ENCODE measurements at regions not wholly inside any gene's neighbourhood (a gene's known extent, or its start where the extent isn't known, plus 50 kb on each side); places are given as distances from the start of the nearest gene placed in this dataset.

DNA sequence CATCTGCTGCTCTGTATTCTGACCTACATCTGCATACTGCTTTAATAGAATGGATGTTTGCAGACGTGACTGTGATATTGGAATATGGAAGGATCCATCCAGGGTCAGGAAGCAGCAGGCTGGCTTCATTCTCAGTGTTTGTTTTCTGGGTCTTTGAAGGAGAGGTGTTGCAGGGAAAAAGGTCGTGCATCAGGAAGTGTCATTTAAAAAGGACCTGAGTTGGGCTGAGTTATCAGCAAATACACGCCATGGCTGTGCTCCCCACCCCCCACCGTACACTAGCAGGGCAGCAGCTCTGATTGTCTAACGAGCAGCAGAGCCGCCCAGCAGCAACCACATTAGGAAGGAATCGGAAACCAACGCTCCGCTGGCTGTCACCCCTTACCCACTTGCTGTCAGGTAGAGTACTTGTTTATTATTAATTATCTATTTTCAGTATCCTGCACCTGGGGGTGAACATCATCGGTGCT lies 63.1 kb upstream of the STEAP1B start:
- no peak for DNase-seq (ENCODE audit: low spot score)

DNA sequence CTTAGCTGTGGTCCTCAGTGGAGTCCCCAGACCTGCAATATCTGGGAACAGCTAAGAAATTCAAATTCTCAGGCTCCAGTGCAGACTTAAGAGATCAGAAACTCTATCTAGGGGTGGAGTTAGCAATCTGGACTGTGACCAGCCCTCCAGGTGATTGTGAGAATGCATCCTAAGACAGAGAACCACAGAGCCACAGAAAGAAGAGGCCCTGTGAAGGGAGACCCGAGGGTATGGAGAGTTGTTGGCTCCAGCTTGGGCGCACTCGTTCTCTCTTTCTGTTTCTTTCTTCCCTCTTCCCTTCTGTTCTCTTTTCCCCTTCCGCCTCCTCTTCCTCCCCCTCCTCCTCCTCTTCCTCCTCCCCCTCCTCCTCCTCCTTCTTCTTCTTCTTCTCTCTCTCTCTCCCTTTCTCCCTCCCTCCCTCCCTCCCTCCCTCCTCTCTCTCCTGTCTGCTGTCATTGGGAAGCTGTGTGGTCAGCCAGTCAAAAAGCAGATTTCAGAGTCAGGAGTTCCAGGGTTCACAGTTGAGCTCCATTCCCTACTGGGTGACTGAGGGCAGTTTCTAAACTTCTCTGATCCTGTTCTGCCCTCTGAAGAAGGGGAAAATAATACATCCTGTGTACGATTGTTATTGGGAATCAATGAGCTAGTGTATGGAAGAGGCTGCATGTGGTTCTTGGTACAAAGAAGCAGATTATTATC lies 62.1 kb upstream of the STEAP1B start:
- DNase-seq (ENCODE audit: low spot score) = no peak

DNA sequence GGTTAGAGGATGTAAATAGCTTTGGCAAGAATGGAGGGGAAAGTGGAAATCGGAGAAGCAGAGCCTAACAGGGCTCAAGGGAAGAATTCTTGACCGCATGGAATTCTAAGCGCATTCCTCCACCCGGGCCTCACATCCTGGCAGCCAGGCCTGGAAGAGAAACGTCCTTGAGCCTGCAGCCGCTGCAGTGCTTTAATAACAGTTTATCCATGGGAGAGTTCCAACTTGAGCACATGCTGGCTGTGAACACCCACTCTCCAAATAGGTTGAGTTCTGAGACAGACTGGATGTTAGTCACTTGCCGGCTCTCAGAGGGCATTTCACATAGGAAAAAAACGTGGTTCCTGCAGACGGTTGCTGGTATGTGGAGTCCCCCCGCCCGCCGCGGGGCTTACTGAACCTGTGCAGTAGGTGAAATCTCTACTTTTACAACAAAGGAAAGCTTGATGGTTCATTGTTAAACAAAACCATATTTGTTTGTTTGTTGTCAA lies 61.4 kb upstream of the STEAP1B start:
- peak; percentile 62 for DNase-seq (ENCODE audit: low spot score)

DNA sequence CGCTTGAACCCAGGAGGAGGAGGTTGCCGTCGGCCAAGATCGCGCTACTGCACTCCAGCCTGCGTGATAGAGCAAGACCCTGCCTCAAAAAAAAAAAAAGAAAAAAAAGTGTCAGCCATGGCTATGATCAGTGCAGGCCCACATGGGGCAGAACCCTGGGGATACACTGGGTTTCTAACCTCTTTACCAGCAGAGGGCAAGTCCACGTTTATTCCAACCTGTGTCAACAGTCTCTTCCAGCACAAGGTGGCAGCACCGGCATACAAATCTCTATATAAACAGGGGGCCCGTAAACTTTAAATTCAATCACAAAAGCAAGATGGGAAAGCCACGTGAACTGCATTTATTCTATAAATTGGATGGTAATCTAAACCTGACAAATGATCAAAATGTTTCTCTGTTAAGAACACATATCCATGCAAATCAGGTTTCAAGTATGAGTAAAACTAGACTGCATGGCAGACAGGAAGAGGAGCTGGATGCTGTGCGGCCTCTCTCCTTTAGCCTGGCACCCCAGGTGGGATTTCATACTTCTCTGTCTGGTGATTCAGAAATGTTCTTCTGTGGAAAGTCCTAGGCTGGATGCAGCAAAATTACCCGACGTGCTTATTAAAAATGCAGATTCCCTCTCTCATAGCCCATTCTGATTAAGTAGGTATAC lies 60.0 kb upstream of the STEAP1B start:
- peak; percentile 84 for DNase-seq (ENCODE audit: low spot score)

DNA sequence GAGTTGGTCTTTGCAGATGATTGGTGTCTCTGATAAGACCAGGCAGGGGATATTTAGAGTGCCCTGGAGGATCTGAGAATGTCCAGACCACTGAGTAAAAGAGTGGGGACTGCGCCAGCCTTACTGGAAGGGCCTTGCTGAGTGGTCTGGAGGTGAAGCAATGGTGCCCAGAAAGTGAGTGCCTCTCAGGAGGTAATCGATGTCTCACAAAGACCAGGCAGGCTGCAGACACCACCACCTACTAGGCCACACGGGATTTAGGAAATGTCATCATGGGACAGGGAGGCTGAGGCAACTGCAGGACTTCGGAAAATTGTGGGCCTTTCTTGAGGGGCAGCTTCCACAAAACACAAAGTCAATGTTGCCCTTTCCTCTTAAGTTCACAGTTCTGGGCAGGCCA lies 57.2 kb upstream of the STEAP1B start:
- DNase-seq (ENCODE audit: low spot score) = no peak

DNA sequence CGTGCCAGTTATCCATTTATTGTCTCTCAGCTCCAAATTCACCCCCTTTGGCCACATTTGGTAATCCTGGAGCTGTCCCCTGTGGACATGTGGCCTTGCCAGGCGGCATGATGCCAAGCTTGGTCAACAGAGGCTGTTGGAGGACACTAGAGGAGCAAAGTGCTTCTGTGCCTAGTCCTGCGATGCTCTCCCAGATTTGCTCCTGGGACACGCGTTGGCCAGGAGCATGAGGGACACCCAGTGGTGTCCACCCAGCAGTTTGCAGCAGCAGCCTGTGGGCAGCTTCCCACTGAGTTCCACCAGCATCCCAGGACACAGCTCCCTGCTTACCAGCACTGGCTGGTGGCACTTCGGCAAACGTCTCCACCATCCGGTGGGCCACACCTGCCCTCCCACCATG lies 55.5 kb upstream of the STEAP1B start:
- no peak for DNase-seq (ENCODE audit: low spot score)

DNA sequence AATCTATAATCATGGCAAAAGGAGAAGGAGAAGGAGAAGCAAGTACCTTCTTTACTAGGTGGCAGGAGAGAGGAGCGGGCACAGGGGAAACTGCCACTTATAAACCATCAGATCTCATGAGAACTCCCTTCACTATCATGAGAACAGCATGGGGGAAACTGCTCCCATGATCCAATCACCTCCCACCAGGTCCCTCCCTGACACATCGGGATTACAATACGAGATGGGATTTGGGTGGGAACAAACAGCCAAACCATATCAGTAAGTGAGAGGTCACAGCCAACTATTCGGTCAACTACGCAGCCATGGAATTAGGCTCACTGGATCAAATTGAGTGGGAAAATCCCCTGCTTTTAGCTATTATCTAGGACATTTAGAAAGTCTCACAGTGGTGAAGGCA lies 54.2 kb upstream of the STEAP1B start:
- DNase-seq (ENCODE audit: low spot score) = no peak

DNA sequence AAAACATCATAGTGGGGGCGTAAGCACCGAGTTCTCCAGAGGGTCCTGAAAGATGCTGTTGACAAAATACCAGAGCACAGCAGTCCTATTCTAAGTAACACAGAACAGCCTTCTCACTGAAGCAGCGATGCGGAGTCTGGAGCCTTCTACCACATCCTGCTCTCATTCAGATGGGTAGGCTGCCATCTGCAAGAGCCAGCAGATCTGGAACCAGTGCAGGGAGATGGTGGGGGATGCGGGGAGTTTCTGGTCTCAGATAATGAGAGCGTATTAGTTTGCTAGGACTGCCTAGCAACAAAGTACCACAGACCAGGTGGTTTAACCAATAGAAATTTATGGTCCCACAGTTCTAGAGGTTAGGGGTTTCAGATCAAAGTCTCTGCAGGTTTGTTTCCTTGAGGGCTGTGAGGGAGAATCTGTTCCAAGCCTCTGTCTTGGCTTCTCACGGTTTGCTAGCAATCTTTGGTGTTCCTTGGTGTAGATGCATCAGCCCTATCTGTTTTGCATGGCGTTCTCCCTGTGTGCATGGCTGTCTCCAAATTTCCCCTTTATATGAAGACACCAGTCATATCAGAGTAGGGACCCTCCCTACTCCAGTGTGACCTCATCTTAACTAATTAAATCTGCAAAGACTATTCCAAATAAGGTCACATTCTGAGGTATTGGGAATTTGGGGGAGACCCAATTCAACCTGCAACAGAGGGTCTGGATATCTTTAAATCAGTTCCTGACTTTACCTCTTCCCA lies 52.0 kb upstream of the STEAP1B start:
- no peak for DNase-seq (ENCODE audit: low spot score)

DNA sequence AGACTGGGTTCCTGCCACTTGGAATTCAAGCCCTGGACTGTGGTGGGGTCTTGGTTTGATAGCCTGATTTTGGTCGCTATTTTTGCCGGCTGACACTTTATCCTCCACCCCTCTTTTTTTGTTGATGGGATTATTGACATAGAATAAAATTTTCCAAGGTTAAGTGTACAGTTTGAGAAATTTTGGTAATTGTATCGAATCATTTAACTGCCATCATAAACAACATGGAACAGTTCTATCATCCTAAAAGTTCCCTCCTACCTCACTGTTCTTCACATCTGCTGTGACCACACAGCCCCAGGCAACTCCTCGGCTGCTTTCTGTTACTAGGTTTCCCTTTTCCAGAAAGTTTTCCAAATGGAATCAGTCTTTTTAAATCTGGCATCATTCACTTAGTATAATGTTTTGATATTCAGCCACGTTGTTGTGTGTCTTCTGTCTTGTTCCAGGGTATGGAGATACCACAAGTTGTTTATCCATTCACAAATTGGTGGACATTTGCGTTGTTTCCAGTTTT lies 50.6 kb upstream of the STEAP1B start:
- DNase-seq (ENCODE audit: low spot score) = no peak

DNA sequence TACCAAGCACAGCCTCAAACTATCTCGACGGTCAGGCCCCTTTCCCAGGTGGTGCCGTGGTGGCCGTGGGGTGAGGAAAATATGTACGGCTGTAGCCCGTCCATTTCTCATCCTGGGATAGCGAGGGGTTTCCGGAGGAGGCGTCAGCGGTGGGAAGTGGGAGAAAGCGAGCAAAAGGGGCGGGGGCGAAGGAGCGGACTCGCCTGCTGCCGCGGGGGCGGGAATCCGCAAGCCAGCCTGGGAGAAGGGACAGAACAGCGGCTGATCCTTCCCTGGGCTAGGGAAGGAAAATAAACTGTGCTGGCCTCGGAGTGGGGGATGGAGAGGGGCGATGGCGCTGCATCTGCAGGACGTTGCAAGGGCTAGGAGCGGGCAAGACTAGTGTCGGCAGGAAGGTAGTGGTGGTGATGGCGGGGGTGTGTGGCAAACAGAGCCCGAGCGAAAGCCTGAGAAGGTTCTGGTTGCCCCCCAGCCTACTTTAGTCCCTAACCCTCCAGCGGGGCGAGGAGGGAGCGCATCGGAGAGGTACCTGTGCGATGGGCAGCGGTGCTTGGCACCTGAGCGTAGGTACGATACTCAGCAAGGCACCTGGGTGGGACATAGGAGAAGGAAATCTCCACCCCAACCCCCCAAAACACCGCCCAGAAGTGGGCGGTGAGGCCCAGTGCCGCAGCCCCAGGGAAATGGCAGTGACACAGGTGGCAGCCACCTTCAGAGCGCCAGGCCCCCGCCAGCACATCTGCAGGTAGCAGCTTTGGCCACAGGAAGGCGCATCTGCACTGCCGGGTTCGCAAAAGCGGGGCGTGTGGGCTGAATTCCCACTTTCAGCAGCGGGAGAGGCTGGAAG lies 49.9 kb upstream of the STEAP1B start:
- no peak for DNase-seq (ENCODE audit: low spot score)
